ENCODE measurements at regions not wholly inside any gene's neighbourhood (a gene's known extent, or its start where the extent isn't known, plus 50 kb on each side); places are given as distances from the start of the nearest gene placed in this dataset.

- TF ChIP-seq EP300 (IDR thresholded peaks at IDR 0.05) = no peak
- no peak for TF ChIP-seq POLR2A (IDR thresholded peaks at IDR 0.05)
Measured at GRCh38 chr4:64777286-64777685, 368.0 kb upstream of the TECRL start.
